Neuron (in vitro differentiated cells): ENCODE measurements at regions not wholly inside any gene's neighbourhood (a gene's known extent, or its start where the extent isn't known, plus 50 kb on each side); places are given as distances from the start of the nearest gene placed in this dataset.

Source experiments
- H2AFZ ChIP-seq: one replicate; pipeline ENCODE4 v1.6.1; 2013; ENCODE audit warnings: low read depth, mild to moderate bottlenecking, inconsistent platforms, low read length, moderate library complexity
- H3K27me3 ChIP-seq: one replicate; pipeline ENCODE4 v1.6.1; 2013; ENCODE audit warnings: low read length; ENCODE audit not compliant: insufficient read depth
- H3K36me3 ChIP-seq: one replicate; pipeline ENCODE4 v1.6.1; 2013; ENCODE audit warnings: low read length; ENCODE audit not compliant: insufficient read depth
- H3K4me1 ChIP-seq: one replicate; pipeline ENCODE4 v1.6.1; 2013; ENCODE audit warnings: low read length; ENCODE audit not compliant: insufficient read depth
- H3K4me3 ChIP-seq: 2 replicates; pipeline ENCODE4 v1.5.1; 2013; ENCODE audit warnings: mild to moderate bottlenecking, low read length, moderate library complexity
- H3K9me3 ChIP-seq: one replicate; pipeline ENCODE4 v1.6.1; 2013; ENCODE audit warnings: low read length

- H3K27me3 ChIP-seq = no peaks in the 10 kb centered on the region
- no peak overlapping the region for H3K4me3 ChIP-seq
Measured at GRCh38 chr13:62910541-62911060, 1495.0 kb upstream of the PCDH20 start.

GRCh38 chr13:62908321-62908720 lies 1492.7 kb upstream of the PCDH20 start:
- Histone ChIP-seq H3K4me1 (peaks cover 10% of the 10 kb centered on the region), H3K36me3 (no peaks in the 10 kb centered on the region), H3K9me3 (no peaks in the 10 kb centered on the region), H3K4me3 (no peak overlapping the region), H3K27me3 (no peaks in the 10 kb centered on the region), H2AFZ (no peak overlapping the region)

More at GRCh38 chr13:62910541-62911060, 1495.0 kb upstream of the PCDH20 start:
- no peaks in the 10 kb centered on the region for H3K36me3 ChIP-seq
- H3K4me1 ChIP-seq = peaks cover 10% of the 10 kb centered on the region
- H2AFZ ChIP-seq = no peak overlapping the region
- H3K9me3 ChIP-seq = no peaks in the 10 kb centered on the region

GRCh38 chr13:62906896-62907295 lies 1491.2 kb upstream of the PCDH20 start:
- H3K9me3 ChIP-seq = no peaks in the 10 kb centered on the region
- H3K27me3 ChIP-seq = no peaks in the 10 kb centered on the region
- H3K36me3 ChIP-seq = no peaks in the 10 kb centered on the region
- no peak overlapping the region for H3K4me3 ChIP-seq
- no peak overlapping the region for H2AFZ ChIP-seq
- peaks cover 10% of the 10 kb centered on the region for H3K4me1 ChIP-seq

- Histone ChIP-seq H3K4me1 (peaks cover 10% of the 10 kb centered on the region), H3K36me3 (no peaks in the 10 kb centered on the region), H3K27me3 (no peaks in the 10 kb centered on the region), H3K4me3 (no peak overlapping the region), H3K9me3 (no peaks in the 10 kb centered on the region), H2AFZ (no peak overlapping the region)
Measured at GRCh38 chr13:62906469-62906868, 1490.8 kb upstream of the PCDH20 start.

GRCh38 chr13:62887046-62887445 lies 1471.4 kb upstream of the PCDH20 start:
- no peak overlapping the region for H3K4me3 ChIP-seq
- H3K9me3 ChIP-seq = no peaks in the 10 kb centered on the region

GRCh38 chr13:62879071-62879470 lies 1463.4 kb upstream of the PCDH20 start:
- H3K4me1 ChIP-seq = peaks cover 5% of the 10 kb centered on the region

More at GRCh38 chr13:62887046-62887445, 1471.4 kb upstream of the PCDH20 start:
- H3K36me3 ChIP-seq = no peaks in the 10 kb centered on the region
- H3K27me3 ChIP-seq = no peaks in the 10 kb centered on the region
- H2AFZ ChIP-seq = no peak overlapping the region
- no peaks in the 10 kb centered on the region for H3K4me1 ChIP-seq

GRCh38 chr13:62875118-62875640 lies 1459.5 kb upstream of the PCDH20 start:
- no peaks in the 10 kb centered on the region for H3K27me3 ChIP-seq
- H3K4me3 ChIP-seq = no peak overlapping the region
- H2AFZ ChIP-seq = no peak overlapping the region
- peaks cover 5% of the 10 kb centered on the region for H3K4me1 ChIP-seq
- H3K36me3 ChIP-seq = no peaks in the 10 kb centered on the region
- peaks cover 4% of the 10 kb centered on the region for H3K9me3 ChIP-seq

More at GRCh38 chr13:62879071-62879470, 1463.4 kb upstream of the PCDH20 start:
- no peak overlapping the region for H3K4me3 ChIP-seq
- H3K36me3 ChIP-seq = no peaks in the 10 kb centered on the region
- no peaks in the 10 kb centered on the region for H3K27me3 ChIP-seq
- H2AFZ ChIP-seq = no peak overlapping the region
- H3K9me3 ChIP-seq = peaks cover 4% of the 10 kb centered on the region

- no peaks in the 10 kb centered on the region for H3K4me1 ChIP-seq
- H3K9me3 ChIP-seq = no peaks in the 10 kb centered on the region
- H3K4me3 ChIP-seq = no peak overlapping the region
- H3K27me3 ChIP-seq = no peaks in the 10 kb centered on the region
- no peaks in the 10 kb centered on the region for H3K36me3 ChIP-seq
- no peak overlapping the region for H2AFZ ChIP-seq
Measured at GRCh38 chr13:62850331-62850730, 1434.7 kb upstream of the PCDH20 start.

GRCh38 chr13:62847520-62847919 lies 1431.9 kb upstream of the PCDH20 start:
- Histone ChIP-seq H2AFZ (no peak overlapping the region), H3K27me3 (no peaks in the 10 kb centered on the region), H3K36me3 (no peaks in the 10 kb centered on the region), H3K9me3 (no peaks in the 10 kb centered on the region), H3K4me1 (no peaks in the 10 kb centered on the region), H3K4me3 (no peak overlapping the region)

GRCh38 chr13:62846302-62846701 lies 1430.7 kb upstream of the PCDH20 start:
- Histone ChIP-seq H3K4me1 (no peaks in the 10 kb centered on the region), H3K9me3 (no peaks in the 10 kb centered on the region)

GRCh38 chr13:62839338-62839737 lies 1423.7 kb upstream of the PCDH20 start:
- no peaks in the 10 kb centered on the region for H3K36me3 ChIP-seq
- no peaks in the 10 kb centered on the region for H3K4me1 ChIP-seq
- H3K27me3 ChIP-seq = no peaks in the 10 kb centered on the region
- H3K9me3 ChIP-seq = no peaks in the 10 kb centered on the region
- no peak overlapping the region for H2AFZ ChIP-seq
- no peak overlapping the region for H3K4me3 ChIP-seq

More at GRCh38 chr13:62846302-62846701, 1430.7 kb upstream of the PCDH20 start:
- Histone ChIP-seq H3K4me3 (no peak overlapping the region), H3K36me3 (no peaks in the 10 kb centered on the region), H2AFZ (peak overlapping the region; percentile 2), H3K27me3 (no peaks in the 10 kb centered on the region)

- H3K4me1 ChIP-seq = no peaks in the 10 kb centered on the region
- no peak overlapping the region for H2AFZ ChIP-seq
- no peaks in the 10 kb centered on the region for H3K36me3 ChIP-seq
- H3K27me3 ChIP-seq = no peaks in the 10 kb centered on the region
- H3K9me3 ChIP-seq = no peaks in the 10 kb centered on the region
- H3K4me3 ChIP-seq = no peak overlapping the region
Measured at GRCh38 chr13:62838929-62839328, 1423.3 kb upstream of the PCDH20 start.

- H3K4me3 ChIP-seq = no peak overlapping the region
- H3K9me3 ChIP-seq = no peaks in the 10 kb centered on the region
- no peaks in the 10 kb centered on the region for H3K4me1 ChIP-seq
- no peaks in the 10 kb centered on the region for H3K27me3 ChIP-seq
- H3K36me3 ChIP-seq = no peaks in the 10 kb centered on the region
- no peak overlapping the region for H2AFZ ChIP-seq
Measured at GRCh38 chr13:62837895-62838294, 1422.2 kb upstream of the PCDH20 start.

- no peaks in the 10 kb centered on the region for H3K36me3 ChIP-seq
- no peak overlapping the region for H2AFZ ChIP-seq
- no peak overlapping the region for H3K4me3 ChIP-seq
- H3K4me1 ChIP-seq = peaks cover 2% of the 10 kb centered on the region
- no peaks in the 10 kb centered on the region for H3K27me3 ChIP-seq
- no peaks in the 10 kb centered on the region for H3K9me3 ChIP-seq
Measured at GRCh38 chr13:62829486-62829885, 1413.8 kb upstream of the PCDH20 start.
